ENCODE measurements at regions not wholly inside any gene's neighbourhood (a gene's known extent, or its start where the extent isn't known, plus 50 kb on each side); places are given as distances from the start of the nearest gene placed in this dataset.

- BruUV-seq (replicated peaks): no TSS peak
- no peaks in the 10 kb centered on the region for H3K4me1 ChIP-seq (ENCODE audit: insufficient read depth, low read length)
- no peaks in the 10 kb centered on the region for H4K20me1 ChIP-seq (ENCODE audit: low read length)
- no peak overlapping the region for H3K4me3 ChIP-seq (ENCODE audit: low read length)
- H2AFZ ChIP-seq (ENCODE audit: low read length): no peak overlapping the region
- peaks cover 21% of the 10 kb centered on the region; the same call in 1 of the 2 replicates for H3K27me3 ChIP-seq (ENCODE audit: low read length)
- intact Hi-C loops (cut with micrococcal nuclease): no loop called here
- no peak overlapping the region for H3K9ac ChIP-seq (ENCODE audit: low read length)
- H3K9me2 ChIP-seq (replicated peaks; ENCODE audit: low read length): no peaks in the 10 kb centered on the region
- no peaks in the 10 kb centered on the region for H3K79me2 ChIP-seq (ENCODE audit: low read length)
- no peak for DNase-seq
- H3F3A ChIP-seq (ENCODE audit: low read length, unreplicated experiment): no peaks in the 10 kb centered on the region
- H3K4me2 ChIP-seq (ENCODE audit: low read length): no peak overlapping the region
- H3K27ac ChIP-seq (ENCODE audit: low read length): no peak overlapping the region
- CTCF ChIA-PET: no interaction called here
- H3K36me3 ChIP-seq (ENCODE audit: low read depth, low read length): no peaks in the 10 kb centered on the region
- ATAC-seq: no peak
- POLR2A ChIA-PET (ENCODE audit: unreplicated experiment): no interaction called here
- TF ChIP-seq EZH2phosphoT487 (IDR thresholded peaks at IDR 0.05; ENCODE audit: borderline replicate concordance, low read length): no peak
- H3K9me3 ChIP-seq (ENCODE audit: low read length): no peaks in the 10 kb centered on the region
These were observed 236.8 kb upstream of the IRX4 start for GRCh38 chr5:2119573-2119972.

DNA sequence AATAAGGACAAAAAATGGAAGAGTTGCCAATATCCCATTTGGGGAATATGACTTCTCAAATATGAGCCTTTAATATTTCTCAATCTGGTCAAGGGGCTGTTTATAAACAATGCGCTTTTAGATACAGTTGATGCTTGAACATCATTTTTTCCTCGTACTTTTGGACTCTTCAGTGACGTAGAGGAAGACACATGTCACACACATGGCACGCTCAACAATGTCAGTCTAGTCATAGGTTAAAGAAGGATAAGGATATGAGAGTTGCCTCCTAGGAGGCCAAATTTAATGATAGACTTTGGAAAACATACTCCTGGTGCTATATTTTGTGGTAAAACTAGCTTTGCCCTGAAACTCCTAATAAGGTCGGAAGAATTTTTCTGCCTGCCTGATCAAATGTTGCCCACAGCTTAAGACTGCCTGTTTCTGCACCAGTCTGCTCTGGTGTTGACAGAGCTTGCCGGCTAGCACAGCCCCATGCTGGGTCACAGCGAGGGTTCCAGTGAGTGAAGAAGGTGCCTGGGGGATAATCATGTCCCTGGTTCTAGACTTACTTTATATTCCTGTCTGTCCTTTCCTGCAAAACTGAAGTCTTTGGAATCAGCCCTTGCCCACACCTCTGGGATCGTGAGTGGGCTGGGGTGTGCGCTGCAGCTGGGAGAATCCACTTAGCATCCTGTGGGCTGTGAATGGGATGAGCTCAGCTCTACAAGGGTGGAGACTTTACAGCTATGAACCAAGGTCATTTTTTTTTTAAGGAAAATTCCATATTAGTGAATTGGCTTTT, 230.8 kb upstream of the IRX4 start:
- Histone ChIP-seq H3K27ac (ENCODE audit: low read length) (no peak overlapping the region), H3K4me1 (ENCODE audit: insufficient read depth, low read length) (no peaks in the 10 kb centered on the region), H3K9me2 (replicated peaks; ENCODE audit: low read length) (no peaks in the 10 kb centered on the region), H3K36me3 (ENCODE audit: low read depth, low read length) (no peaks in the 10 kb centered on the region), H4K20me1 (ENCODE audit: low read length) (no peaks in the 10 kb centered on the region), H3F3A (ENCODE audit: low read length, unreplicated experiment) (no peaks in the 10 kb centered on the region), H3K4me2 (ENCODE audit: low read length) (no peak overlapping the region), H2AFZ (ENCODE audit: low read length) (no peak overlapping the region), H3K4me3 (ENCODE audit: low read length) (no peak overlapping the region), H3K27me3 (ENCODE audit: low read length) (peaks cover 55% of the 10 kb centered on the region), H3K9me3 (ENCODE audit: low read length) (no peaks in the 10 kb centered on the region), H3K9ac (ENCODE audit: low read length) (no peak overlapping the region), H3K79me2 (ENCODE audit: low read length) (no peaks in the 10 kb centered on the region)
- BruUV-seq (replicated peaks): no TSS peak
- intact Hi-C loops (cut with micrococcal nuclease): no loop called here
- ChIA-PET CTCF (no interaction called here), POLR2A (ENCODE audit: unreplicated experiment) (no interaction called here)
- ATAC-seq (no peak), DNase-seq (no peak)
- TF ChIP-seq EZH2phosphoT487 (IDR thresholded peaks at IDR 0.05; ENCODE audit: borderline replicate concordance, low read length) (no peak), CTCF (conservative IDR thresholded peaks at IDR 0.05; ENCODE audit: low read depth, low read length) (no peak), EZH2 (IDR thresholded peaks at IDR 0.05; ENCODE audit: low read length, unreplicated experiment) (no peak)

GRCh38 chr5:2112173-2113025, 229.7 kb upstream of the IRX4 start:
- H2AFZ ChIP-seq (ENCODE audit: low read length): no peak overlapping the region
- H3F3A ChIP-seq (ENCODE audit: low read length, unreplicated experiment): no peaks in the 10 kb centered on the region
- H3K4me1 ChIP-seq (ENCODE audit: insufficient read depth, low read length): no peaks in the 10 kb centered on the region
- H4K20me1 ChIP-seq (ENCODE audit: low read length): no peaks in the 10 kb centered on the region
- no peak for TF ChIP-seq EZH2phosphoT487 (IDR thresholded peaks at IDR 0.05; ENCODE audit: borderline replicate concordance, low read length)
- no peak for TF ChIP-seq EZH2 (IDR thresholded peaks at IDR 0.05; ENCODE audit: low read length, unreplicated experiment)
- no peak for TF ChIP-seq CTCF (conservative IDR thresholded peaks at IDR 0.05; ENCODE audit: low read depth, low read length)
- no peak overlapping the region for H3K9ac ChIP-seq (ENCODE audit: low read length)
- intact Hi-C loops (cut with micrococcal nuclease): no loop called here
- CTCF ChIA-PET: no interaction called here
- H3K9me3 ChIP-seq (ENCODE audit: low read length): no peaks in the 10 kb centered on the region
- H3K36me3 ChIP-seq (ENCODE audit: low read depth, low read length): no peaks in the 10 kb centered on the region
- no peak overlapping the region for H3K4me2 ChIP-seq (ENCODE audit: low read length)
- H3K9me2 ChIP-seq (replicated peaks; ENCODE audit: low read length): no peaks in the 10 kb centered on the region
- BruUV-seq (replicated peaks): no TSS peak
- peaks cover 49% of the 10 kb centered on the region for H3K27me3 ChIP-seq (ENCODE audit: low read length)
- no peak overlapping the region for H3K27ac ChIP-seq (ENCODE audit: low read length)
- no peaks in the 10 kb centered on the region for H3K79me2 ChIP-seq (ENCODE audit: low read length)
- DNase-seq (no peak), ATAC-seq (no peak)
- POLR2A ChIA-PET (ENCODE audit: unreplicated experiment): no interaction called here
- no peak overlapping the region for H3K4me3 ChIP-seq (ENCODE audit: low read length)
